HepG2 (cell line): ENCODE measurements at regions not wholly inside any gene's neighbourhood (a gene's known extent, or its start where the extent isn't known, plus 50 kb on each side); places are given as distances from the start of the nearest gene placed in this dataset.

Source experiments
- ATAC-seq: fragments of 200-7000 bp; cut with Tn5 transposase; 3 replicates; pipeline ENCODE4 v1.9.1; 2020; ENCODE audit warnings: mild to moderate bottlenecking, moderate library complexity
- BruUV-seq: library from RNA; stranded (reverse); fragments of 400-500 nt; replicated peaks from 2 replicates; lab custom pipeline; 2021; lab: Mats Ljungman, UMichigan
- CTCF ChIA-PET: fragments of 300-600 bp; formaldehyde crosslinking; extraction: SDS; loops from one replicate; lab custom pipeline; 2021; ENCODE audit warnings: low total read pairs, inconsistent platforms, low intra/inter-chr PET ratio; lab: Yijun Ruan, JAX
- POLR2A ChIA-PET: fragments of 350-600 bp; sonication (Branson Sonifier 250); formaldehyde crosslinking; loops from one replicate; lab custom pipeline; 2020; ENCODE audit warnings: antibody characterized with exemption, inconsistent platforms; lab: Yijun Ruan, JAX
- DNase-seq: peaks from one replicate; pipeline ENCODE4 v3.0.0-alpha.2; 2015; ENCODE audit warnings: low spot score
- FAIRE-seq: peaks from 3 replicates; lab custom pipeline; 2011; peaks lifted over from hg19 to GRCh38; lab: Jason Lieb, UNC
- H2AFZ ChIP-seq: one replicate; pipeline ENCODE4 v1.6.1; 2011; ENCODE audit warnings: low read length, inconsistent platforms
- H3K27ac ChIP-seq: fragments of 300-600 bp; 3 replicates; pipeline ENCODE4 v1.8.0; 2011; ENCODE audit warnings: mixed run types, mild to moderate bottlenecking, mixed read lengths, low read length, inconsistent platforms; ENCODE audit not compliant: insufficient read depth; ENCODE audit errors: extremely low read length
- H3K27me3 ChIP-seq, 2 experiments: fragments of 200-600 bp in 1 of 2; 2 replicates in 1 of 2; 3 replicates in 1 of 2; pipeline versions ENCODE4 v1.6.0 to v1.8.0; 2011; ENCODE audit warnings: low read length in 2 of 2, mild to moderate bottlenecking in 2 of 2, moderate library complexity in 2 of 2, inconsistent platforms in 1 of 2; ENCODE audit not compliant: insufficient read depth in 2 of 2, control insufficient read depth in 1 of 2
- H3K36me3 ChIP-seq, 2 experiments: fragments of 200-600 bp in 1 of 2; replicated peaks in 1 of 2; 2 replicates in 1 of 2; 3 replicates in 1 of 2; pipeline versions ENCODE4 v1.5.1 to v1.8.0; 2011; ENCODE audit warnings: low read length in 2 of 2, inconsistent platforms in 1 of 2; ENCODE audit not compliant: insufficient read depth in 2 of 2, control insufficient read depth in 1 of 2
- H3K4me1 ChIP-seq: 2 replicates; pipeline ENCODE4 v1.5.1; 2012; ENCODE audit warnings: low read length, inconsistent platforms; ENCODE audit not compliant: insufficient read depth
- H3K4me2 ChIP-seq: 2 replicates; pipeline ENCODE4 v1.6.0; 2011; ENCODE audit warnings: low read depth, low read length, inconsistent platforms
- H3K4me3 ChIP-seq, 3 experiments: fragments of 200-600 bp in 1 of 3; sonication (generic), shearing (Covaris generic) in 1 of 3; replicated peaks in 1 of 3; 2 replicates each; pipeline ENCODE4 v1.5.1; 2011 to 2016; ENCODE audit warnings: low read length in 3 of 3, inconsistent platforms in 2 of 3, low read depth in 2 of 3, mild to moderate bottlenecking in 2 of 3, control low read depth in 1 of 3, mixed read lengths in 1 of 3; ENCODE audit not compliant: insufficient read depth in 1 of 3
- H3K79me2 ChIP-seq: one replicate; pipeline ENCODE4 v1.6.1; 2011; ENCODE audit warnings: low read length, inconsistent platforms; ENCODE audit not compliant: insufficient read depth
- H3K9ac ChIP-seq: 2 replicates; pipeline ENCODE4 v1.6.0; 2011; ENCODE audit warnings: mild to moderate bottlenecking, low read depth, low read length, inconsistent platforms; ENCODE audit not compliant: insufficient read depth
- H3K9me3 ChIP-seq: 2 replicates; pipeline ENCODE4 v1.5.1; 2012; ENCODE audit warnings: mild to moderate bottlenecking, low read length
- H4K20me1 ChIP-seq: 2 replicates; pipeline ENCODE4 v1.6.0; 2011; ENCODE audit warnings: inconsistent platforms, mild to moderate bottlenecking, low read length, moderate library complexity; ENCODE audit not compliant: insufficient read depth
- ARHGAP35 ChIP-seq: sonication (generic); formaldehyde crosslinking; IDR thresholded peaks from 2 replicates; pipeline ENCODE4 v1.9.0; 2022; ENCODE audit warnings: mild to moderate bottlenecking, inconsistent platforms, moderate library complexity, missing genetic modification reagents, borderline replicate concordance
- FOSL2 ChIP-seq: sonication (generic); formaldehyde crosslinking; IDR thresholded peaks from 2 replicates; pipeline ENCODE4 v1.4.0; 2020; ENCODE audit warnings: missing genetic modification reagents
- GZF1 ChIP-seq: sonication (generic); formaldehyde crosslinking; IDR thresholded peaks from 2 replicates; pipeline ENCODE4 v1.5.1; 2020; ENCODE audit warnings: mild to moderate bottlenecking, missing genetic modification reagents
- HNRNPH1 ChIP-seq: fragments of 200-400 bp; formaldehyde crosslinking; optimal IDR thresholded peaks from 2 replicates; pipeline ENCODE3; 2017; ENCODE audit warnings: mild to moderate bottlenecking, low read depth, low read length
- HNRNPK ChIP-seq: fragments of 200-400 bp; formaldehyde crosslinking; IDR thresholded peaks from 2 replicates; pipeline ENCODE4 v1.6.1; 2018; ENCODE audit warnings: low read length, low read depth, moderate library complexity, mild to moderate bottlenecking; ENCODE audit not compliant: poor library complexity, severe bottlenecking
- LCORL ChIP-seq, 2 experiments: fragments of 450-650 bp in 1 of 2; sonication (generic) in 1 of 2; formaldehyde crosslinking in 1 of 2; IDR thresholded peaks; 2 replicates each; pipeline versions ENCODE4 v1.5.0 to v1.6.1; 2017 to 2020; ENCODE audit warnings: antibody characterized with exemption in 1 of 2, missing genetic modification reagents in 1 of 2
- MZF1 ChIP-seq: sonication (generic); formaldehyde crosslinking; IDR thresholded peaks from 2 replicates; pipeline ENCODE4 v1.8.1; 2023; ENCODE audit warnings: mild to moderate bottlenecking, missing genetic modification reagents, borderline replicate concordance
- NFE2L1 ChIP-seq: sonication (generic); formaldehyde crosslinking; IDR thresholded peaks from 2 replicates; pipeline ENCODE4 v1.4.0; 2020; ENCODE audit warnings: missing genetic modification reagents, mild to moderate bottlenecking, borderline replicate concordance
- NFRKB ChIP-seq: fragments of 450-650 bp; IDR thresholded peaks from 2 replicates; pipeline ENCODE4 v1.6.1; 2017
- SOX5 ChIP-seq: IDR thresholded peaks from 2 replicates; pipeline ENCODE4 v1.6.1; 2016; ENCODE audit warnings: borderline replicate concordance
- SP140L ChIP-seq: sonication (generic); formaldehyde crosslinking; IDR thresholded peaks from 2 replicates; pipeline ENCODE4 v1.4.0; 2020; ENCODE audit warnings: missing genetic modification reagents, borderline replicate concordance
- TEAD3 ChIP-seq: optimal IDR thresholded peaks from 2 replicates; pipeline ENCODE3; 2016; ENCODE audit warnings: borderline replicate concordance
- TRIM24 ChIP-seq: sonication (generic); formaldehyde crosslinking; IDR thresholded peaks from 2 replicates; pipeline ENCODE4 v1.8.0; 2022; ENCODE audit warnings: mild to moderate bottlenecking, missing genetic modification reagents
- ZBTB38 ChIP-seq: sonication (generic); formaldehyde crosslinking; IDR thresholded peaks from 2 replicates; pipeline ENCODE4 v1.5.1; 2020; ENCODE audit warnings: mild to moderate bottlenecking, missing genetic modification reagents
- WGBS: methylation state at CpG from one replicate; pipeline ENCODE4 v1.1.6; 2017; ENCODE audit warnings: low lambda C conversion rate; 5-methylcytosine and 5-hydroxymethylcytosine counted together
- in situ Hi-C: cut with HindIII; loops from 2 replicates; pipeline ENCODE4 v1.10.0; 2017; ENCODE audit warnings: low pct_unique_long_range_greater_than_20kb; ENCODE audit not compliant: extremely low pct_ligation_motif_present
- intact Hi-C: fragments of 100-400 bp; cut with micrococcal nuclease; formaldehyde crosslinking; loops from one replicate; pipeline ENCODE4 v1.10.0; 2022; ENCODE audit not compliant: unreplicated experiment
- TF ChIP-seq, protein P1 (sequence below): sonication (generic); formaldehyde crosslinking; IDR thresholded peaks from 2 replicates; pipeline ENCODE4 v1.5.0; 2020; ENCODE audit warnings: mild to moderate bottlenecking, missing genetic modification reagents
- TF ChIP-seq, protein P2 (sequence below): sonication (generic); formaldehyde crosslinking; IDR thresholded peaks from 2 replicates; pipeline ENCODE4 v1.4.0; 2020; ENCODE audit warnings: missing genetic modification reagents, borderline replicate concordance
- TF ChIP-seq, protein P3 (sequence below): sonication (generic); formaldehyde crosslinking; conservative IDR thresholded peaks from 2 replicates; pipeline ENCODE4 v1.4.0; 2020; ENCODE audit warnings: missing genetic modification reagents
- TF ChIP-seq, protein P4 (sequence below): sonication (generic); formaldehyde crosslinking; IDR thresholded peaks from 2 replicates; pipeline ENCODE4 v1.8.0; 2022; ENCODE audit warnings: mild to moderate bottlenecking, missing genetic modification reagents; ENCODE audit not compliant: insufficient replicate concordance

DNA sequence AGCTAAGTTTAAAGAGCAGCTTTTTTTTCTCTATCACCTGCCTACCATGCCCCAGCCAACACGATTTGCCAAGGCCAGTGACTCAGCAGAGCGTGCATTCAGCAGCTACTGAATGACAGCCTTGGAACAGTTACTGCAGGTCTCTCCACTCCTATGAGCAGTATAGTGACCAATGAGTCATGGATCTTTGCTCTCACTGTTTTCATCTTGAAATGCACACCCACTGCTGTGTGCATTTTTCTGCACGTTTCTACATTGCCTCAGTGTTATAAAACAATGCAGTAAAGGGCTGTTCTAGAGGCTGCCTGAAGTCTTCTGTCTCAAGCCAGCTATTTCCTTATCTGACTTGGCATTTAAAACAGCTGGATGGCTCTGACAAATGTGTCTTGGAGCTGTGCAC is 66.0 kb upstream of the C4orf54 start:
- Histone ChIP-seq H3K27me3 (no peaks in the 10 kb centered on the region), H3K9ac (no peak overlapping the region), H3K9me3 (no peaks in the 10 kb centered on the region), H3K4me3 (no peak overlapping the region), H4K20me1 (no peaks in the 10 kb centered on the region), H3K4me2 (0 out of 2 replicates have a peak overlapping the region, but pooled peaks have one; percentile 9), H3K27ac (no peak overlapping the region), H3K36me3 (no peaks in the 10 kb centered on the region), H3K79me2 (no peaks in the 10 kb centered on the region), H3K4me1 (peaks cover 15% of the 10 kb centered on the region; the same call in 1 of the 2 replicates), H2AFZ (no peak overlapping the region)
- no TSS peak for BruUV-seq
- 2% methylated on average over 3 of the region's 3 CpGs for WGBS
- FAIRE-seq (no peak), DNase-seq (peak; percentile 58), ATAC-seq (peak; percentile 98)
- intact Hi-C loops, result loop anchor here (5.0 kb wide), 1 partner anchor 161 kb away; the partner anchor contains the start of gene TRMT10A
- ChIA-PET CTCF (no interaction called here), POLR2A (no interaction called here)
- in situ Hi-C loops, result no loop called here
- TF ChIP-seq HNRNPH1 (no peak), ZBTB38 (CRISPR knock-in tag) (no peak), LCORL (IDR thresholded peaks at IDR 0.05) (no peak), LCORL (CRISPR knock-in tag; IDR thresholded peaks at IDR 0.05) (no peak), NFE2L1 (CRISPR knock-in tag) (no peak), NFRKB (no peak), FOSL2 (peak; percentile 94), SOX5 (CRISPR knock-in tag) (no peak), HNRNPK (no peak), SP140L (no peak), TEAD3 (CRISPR knock-in tag) (peak; percentile 21), TRIM24 (CRISPR knock-in tag) (no peak), ARHGAP35 (CRISPR knock-in tag) (no peak), MZF1 (CRISPR knock-in tag) (no peak), GZF1 (CRISPR knock-in tag) (no peak)
- TF ChIP-seq, protein P1, sequence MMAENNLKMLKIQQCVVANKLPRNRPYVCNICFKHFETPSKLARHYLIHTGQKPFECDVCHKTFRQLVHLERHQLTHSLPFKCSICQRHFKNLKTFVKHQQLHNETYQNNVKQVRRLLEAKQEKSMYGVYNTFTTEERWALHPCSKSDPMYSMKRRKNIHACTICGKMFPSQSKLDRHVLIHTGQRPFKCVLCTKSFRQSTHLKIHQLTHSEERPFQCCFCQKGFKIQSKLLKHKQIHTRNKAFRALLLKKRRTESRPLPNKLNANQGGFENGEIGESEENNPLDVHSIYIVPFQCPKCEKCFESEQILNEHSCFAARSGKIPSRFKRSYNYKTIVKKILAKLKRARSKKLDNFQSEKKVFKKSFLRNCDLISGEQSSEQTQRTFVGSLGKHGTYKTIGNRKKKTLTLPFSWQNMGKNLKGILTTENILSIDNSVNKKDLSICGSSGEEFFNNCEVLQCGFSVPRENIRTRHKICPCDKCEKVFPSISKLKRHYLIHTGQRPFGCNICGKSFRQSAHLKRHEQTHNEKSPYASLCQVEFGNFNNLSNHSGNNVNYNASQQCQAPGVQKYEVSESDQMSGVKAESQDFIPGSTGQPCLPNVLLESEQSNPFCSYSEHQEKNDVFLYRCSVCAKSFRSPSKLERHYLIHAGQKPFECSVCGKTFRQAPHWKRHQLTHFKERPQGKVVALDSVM (CRISPR knock-in tag), result no peak
- TF ChIP-seq, protein P2, sequence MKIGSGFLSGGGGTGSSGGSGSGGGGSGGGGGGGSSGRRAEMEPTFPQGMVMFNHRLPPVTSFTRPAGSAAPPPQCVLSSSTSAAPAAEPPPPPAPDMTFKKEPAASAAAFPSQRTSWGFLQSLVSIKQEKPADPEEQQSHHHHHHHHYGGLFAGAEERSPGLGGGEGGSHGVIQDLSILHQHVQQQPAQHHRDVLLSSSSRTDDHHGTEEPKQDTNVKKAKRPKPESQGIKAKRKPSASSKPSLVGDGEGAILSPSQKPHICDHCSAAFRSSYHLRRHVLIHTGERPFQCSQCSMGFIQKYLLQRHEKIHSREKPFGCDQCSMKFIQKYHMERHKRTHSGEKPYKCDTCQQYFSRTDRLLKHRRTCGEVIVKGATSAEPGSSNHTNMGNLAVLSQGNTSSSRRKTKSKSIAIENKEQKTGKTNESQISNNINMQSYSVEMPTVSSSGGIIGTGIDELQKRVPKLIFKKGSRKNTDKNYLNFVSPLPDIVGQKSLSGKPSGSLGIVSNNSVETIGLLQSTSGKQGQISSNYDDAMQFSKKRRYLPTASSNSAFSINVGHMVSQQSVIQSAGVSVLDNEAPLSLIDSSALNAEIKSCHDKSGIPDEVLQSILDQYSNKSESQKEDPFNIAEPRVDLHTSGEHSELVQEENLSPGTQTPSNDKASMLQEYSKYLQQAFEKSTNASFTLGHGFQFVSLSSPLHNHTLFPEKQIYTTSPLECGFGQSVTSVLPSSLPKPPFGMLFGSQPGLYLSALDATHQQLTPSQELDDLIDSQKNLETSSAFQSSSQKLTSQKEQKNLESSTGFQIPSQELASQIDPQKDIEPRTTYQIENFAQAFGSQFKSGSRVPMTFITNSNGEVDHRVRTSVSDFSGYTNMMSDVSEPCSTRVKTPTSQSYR (CRISPR knock-in tag), result no peak
- TF ChIP-seq, protein P3, sequence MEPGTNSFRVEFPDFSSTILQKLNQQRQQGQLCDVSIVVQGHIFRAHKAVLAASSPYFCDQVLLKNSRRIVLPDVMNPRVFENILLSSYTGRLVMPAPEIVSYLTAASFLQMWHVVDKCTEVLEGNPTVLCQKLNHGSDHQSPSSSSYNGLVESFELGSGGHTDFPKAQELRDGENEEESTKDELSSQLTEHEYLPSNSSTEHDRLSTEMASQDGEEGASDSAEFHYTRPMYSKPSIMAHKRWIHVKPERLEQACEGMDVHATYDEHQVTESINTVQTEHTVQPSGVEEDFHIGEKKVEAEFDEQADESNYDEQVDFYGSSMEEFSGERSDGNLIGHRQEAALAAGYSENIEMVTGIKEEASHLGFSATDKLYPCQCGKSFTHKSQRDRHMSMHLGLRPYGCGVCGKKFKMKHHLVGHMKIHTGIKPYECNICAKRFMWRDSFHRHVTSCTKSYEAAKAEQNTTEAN (CRISPR knock-in tag), result 0 out of 2 replicates have a peak, but pooled peaks have one; percentile 17
- TF ChIP-seq, protein P4, sequence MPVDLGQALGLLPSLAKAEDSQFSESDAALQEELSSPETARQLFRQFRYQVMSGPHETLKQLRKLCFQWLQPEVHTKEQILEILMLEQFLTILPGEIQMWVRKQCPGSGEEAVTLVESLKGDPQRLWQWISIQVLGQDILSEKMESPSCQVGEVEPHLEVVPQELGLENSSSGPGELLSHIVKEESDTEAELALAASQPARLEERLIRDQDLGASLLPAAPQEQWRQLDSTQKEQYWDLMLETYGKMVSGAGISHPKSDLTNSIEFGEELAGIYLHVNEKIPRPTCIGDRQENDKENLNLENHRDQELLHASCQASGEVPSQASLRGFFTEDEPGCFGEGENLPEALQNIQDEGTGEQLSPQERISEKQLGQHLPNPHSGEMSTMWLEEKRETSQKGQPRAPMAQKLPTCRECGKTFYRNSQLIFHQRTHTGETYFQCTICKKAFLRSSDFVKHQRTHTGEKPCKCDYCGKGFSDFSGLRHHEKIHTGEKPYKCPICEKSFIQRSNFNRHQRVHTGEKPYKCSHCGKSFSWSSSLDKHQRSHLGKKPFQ (CRISPR knock-in tag), result no peak
